Nephron (organoid): ENCODE measurements at regions not wholly inside any gene's neighbourhood (a gene's known extent, or its start where the extent isn't known, plus 50 kb on each side); places are given as distances from the start of the nearest gene placed in this dataset.
A peak's percentile ranks its signal among the peaks of the same experiment; 100 is the strongest.

ENCODE experiments used
- H3K27ac Mint-ChIP-seq, 3 experiments: 2 replicates each; pipeline ENCODE4 v1.8.0; 2020; ENCODE audit warnings: mixed read lengths in 3 of 3, mild to moderate bottlenecking in 2 of 3, moderate library complexity in 1 of 3
- H3K27me3 Mint-ChIP-seq: 2 replicates; pipeline ENCODE4 v1.8.0; 2021; ENCODE audit warnings: low read depth, mild to moderate bottlenecking, moderate library complexity, mixed read lengths
- H3K36me3 Mint-ChIP-seq: 2 replicates; pipeline ENCODE4 v1.8.0; 2020; ENCODE audit warnings: low read depth, mixed read lengths
- H3K4me1 Mint-ChIP-seq: 2 replicates; pipeline ENCODE4 v1.8.0; 2020; ENCODE audit warnings: mixed read lengths
- H3K4me3 Mint-ChIP-seq, 3 experiments: 2 replicates each; pipeline ENCODE4 v1.8.0; 2020; ENCODE audit warnings: mild to moderate bottlenecking in 3 of 3, mixed read lengths in 3 of 3, moderate library complexity in 2 of 3
- H3K9me3 Mint-ChIP-seq: 2 replicates; pipeline ENCODE4 v1.8.0; 2020; ENCODE audit warnings: mixed read lengths
- TF ChIP-seq, protein P1 (sequence below), 3 experiments: fragments of 200-600 bp; sonication (generic); IDR thresholded peaks; one replicate each; pipeline ENCODE4 v1.5.0; 2021; ENCODE audit warnings: antibody characterized with exemption in 3 of 3; ENCODE audit not compliant: unreplicated experiment in 3 of 3

GRCh38 chr11:45085646-45086501, 60.6 kb upstream of the PRDM11 start:
- Mint-ChIP-seq H3K36me3 (no peaks in the 10 kb centered on the region), H3K4me1 (peaks cover 24% of the 10 kb centered on the region), H3K9me3 (peaks cover 3% of the 10 kb centered on the region), H3K27ac (no peak overlapping the region), H3K4me3 (no peak overlapping the region), H3K27me3 (peaks cover 33% of the 10 kb centered on the region)
- TF ChIP-seq, protein P1, sequence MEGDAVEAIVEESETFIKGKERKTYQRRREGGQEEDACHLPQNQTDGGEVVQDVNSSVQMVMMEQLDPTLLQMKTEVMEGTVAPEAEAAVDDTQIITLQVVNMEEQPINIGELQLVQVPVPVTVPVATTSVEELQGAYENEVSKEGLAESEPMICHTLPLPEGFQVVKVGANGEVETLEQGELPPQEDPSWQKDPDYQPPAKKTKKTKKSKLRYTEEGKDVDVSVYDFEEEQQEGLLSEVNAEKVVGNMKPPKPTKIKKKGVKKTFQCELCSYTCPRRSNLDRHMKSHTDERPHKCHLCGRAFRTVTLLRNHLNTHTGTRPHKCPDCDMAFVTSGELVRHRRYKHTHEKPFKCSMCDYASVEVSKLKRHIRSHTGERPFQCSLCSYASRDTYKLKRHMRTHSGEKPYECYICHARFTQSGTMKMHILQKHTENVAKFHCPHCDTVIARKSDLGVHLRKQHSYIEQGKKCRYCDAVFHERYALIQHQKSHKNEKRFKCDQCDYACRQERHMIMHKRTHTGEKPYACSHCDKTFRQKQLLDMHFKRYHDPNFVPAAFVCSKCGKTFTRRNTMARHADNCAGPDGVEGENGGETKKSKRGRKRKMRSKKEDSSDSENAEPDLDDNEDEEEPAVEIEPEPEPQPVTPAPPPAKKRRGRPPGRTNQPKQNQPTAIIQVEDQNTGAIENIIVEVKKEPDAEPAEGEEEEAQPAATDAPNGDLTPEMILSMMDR (IDR thresholded peaks at IDR 0.05; ENCODE audit: unreplicated experiment in 3 of 3), result no peak

- TF ChIP-seq, protein P1 (IDR thresholded peaks at IDR 0.05; ENCODE audit: unreplicated experiment in 3 of 3), result no peak
Measured at GRCh38 chr11:45086526-45086925, 59.9 kb upstream of the PRDM11 start.

DNA sequence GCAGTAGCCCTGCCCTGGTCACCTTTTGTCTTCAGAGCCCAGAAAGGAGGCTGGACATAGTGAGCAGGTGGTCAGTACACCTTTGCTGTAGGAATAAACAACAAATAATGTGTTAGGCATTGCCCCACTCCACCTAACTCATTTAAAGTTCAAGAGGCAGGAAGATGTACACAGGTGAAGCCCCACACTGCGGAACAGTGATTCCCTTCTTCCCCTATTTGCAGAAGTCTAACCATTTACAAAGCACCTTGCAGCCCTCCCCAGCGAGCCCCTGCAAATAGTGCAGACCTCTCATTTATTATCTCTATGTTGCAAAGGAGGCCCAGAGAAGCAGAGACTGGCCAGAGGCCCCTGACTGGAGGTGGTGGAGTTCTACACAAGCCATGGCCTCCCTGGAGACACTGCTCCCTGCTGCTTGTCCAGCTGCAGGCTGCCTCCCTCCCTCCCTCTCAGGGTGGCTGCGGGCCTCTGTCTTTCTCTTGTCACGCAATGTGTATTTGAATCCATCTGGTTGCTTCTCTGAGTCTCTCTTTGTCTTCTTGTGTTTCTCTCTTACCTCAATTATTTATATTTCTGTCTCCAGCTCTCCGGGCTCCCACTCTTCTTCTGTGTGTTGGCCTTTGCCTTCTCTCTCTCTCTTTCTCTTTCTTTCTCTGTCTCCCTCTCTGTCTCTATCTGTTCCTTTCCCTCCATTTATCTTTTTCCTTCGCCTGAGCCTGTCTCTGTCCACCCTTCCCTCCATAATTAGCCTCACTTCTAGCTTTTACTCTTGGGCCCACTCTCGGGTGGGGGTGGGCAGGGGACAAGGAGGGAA, 59.1 kb upstream of the PRDM11 start:
- Mint-ChIP-seq H3K36me3 (no peaks in the 10 kb centered on the region), H3K4me1 (peaks cover 29% of the 10 kb centered on the region), H3K4me3 (no peak overlapping the region), H3K27me3 (peaks cover 23% of the 10 kb centered on the region), H3K27ac (peak overlapping the region in 1 of 3 experiments; percentile 8), H3K9me3 (peaks cover 3% of the 10 kb centered on the region)
- TF ChIP-seq, protein P1 (IDR thresholded peaks at IDR 0.05; ENCODE audit: unreplicated experiment in 3 of 3), result no peak

More at GRCh38 chr11:45086526-45086925, 59.9 kb upstream of the PRDM11 start:
- H3K27ac Mint-ChIP-seq, result no peak overlapping the region
- no peaks in the 10 kb centered on the region for H3K36me3 Mint-ChIP-seq
- H3K4me1 Mint-ChIP-seq, result peaks cover 28% of the 10 kb centered on the region
- peaks cover 3% of the 10 kb centered on the region for H3K9me3 Mint-ChIP-seq
- H3K27me3 Mint-ChIP-seq, result peaks cover 28% of the 10 kb centered on the region
- H3K4me3 Mint-ChIP-seq, result no peak overlapping the region

- peaks cover 30% of the 10 kb centered on the region for H3K4me1 Mint-ChIP-seq
Measured at GRCh38 chr11:45087900-45088160, 58.6 kb upstream of the PRDM11 start.

DNA sequence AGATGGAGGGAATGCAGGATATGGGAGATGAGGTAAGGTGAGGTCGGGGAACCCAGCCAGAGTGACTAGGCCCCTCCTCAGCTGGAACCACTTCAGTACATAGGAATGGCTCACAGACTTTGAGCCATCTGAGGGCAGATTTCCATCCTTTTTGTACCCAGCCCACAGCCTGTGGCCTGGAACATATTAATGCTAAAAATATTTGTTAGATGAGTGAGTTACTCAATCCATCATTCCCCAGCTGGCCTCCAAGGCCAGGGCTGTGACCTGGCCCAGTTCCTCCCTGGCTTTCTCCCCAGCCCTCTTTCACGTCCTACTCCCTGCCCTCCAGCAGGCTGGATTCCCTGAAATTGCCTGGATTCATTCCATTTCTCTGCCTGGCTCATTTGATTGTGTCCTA, 57.2 kb upstream of the PRDM11 start:
- Mint-ChIP-seq H3K9me3 (no peaks in the 10 kb centered on the region), H3K4me3 (no peak overlapping the region), H3K27ac (peak overlapping the region; percentile 17 to 54 (median 46)), H3K4me1 (peaks cover 36% of the 10 kb centered on the region), H3K27me3 (peaks cover 16% of the 10 kb centered on the region), H3K36me3 (no peaks in the 10 kb centered on the region)
- TF ChIP-seq, protein P1 (IDR thresholded peaks at IDR 0.05; ENCODE audit: unreplicated experiment in 3 of 3), result no peak

More at GRCh38 chr11:45087900-45088160, 58.6 kb upstream of the PRDM11 start:
- Mint-ChIP-seq H3K36me3 (no peaks in the 10 kb centered on the region), H3K4me3 (no peak overlapping the region), H3K27ac (peak overlapping the region in 1 of 3 experiments; percentile 8), H3K27me3 (peaks cover 18% of the 10 kb centered on the region), H3K9me3 (peaks cover 3% of the 10 kb centered on the region)
- TF ChIP-seq, protein P1 (IDR thresholded peaks at IDR 0.05; ENCODE audit: unreplicated experiment in 3 of 3), result no peak
